GF-D8 (cell line): ENCODE measurements at regions not wholly inside any gene's neighbourhood (a gene's known extent, or its start where the extent isn't known, plus 50 kb on each side); places are given as distances from the start of the nearest gene placed in this dataset.

Source experiments
- DNase-seq: peaks from one replicate; lab custom pipeline; 2025; lab: John Stamatoyannopoulos, UW

DNA sequence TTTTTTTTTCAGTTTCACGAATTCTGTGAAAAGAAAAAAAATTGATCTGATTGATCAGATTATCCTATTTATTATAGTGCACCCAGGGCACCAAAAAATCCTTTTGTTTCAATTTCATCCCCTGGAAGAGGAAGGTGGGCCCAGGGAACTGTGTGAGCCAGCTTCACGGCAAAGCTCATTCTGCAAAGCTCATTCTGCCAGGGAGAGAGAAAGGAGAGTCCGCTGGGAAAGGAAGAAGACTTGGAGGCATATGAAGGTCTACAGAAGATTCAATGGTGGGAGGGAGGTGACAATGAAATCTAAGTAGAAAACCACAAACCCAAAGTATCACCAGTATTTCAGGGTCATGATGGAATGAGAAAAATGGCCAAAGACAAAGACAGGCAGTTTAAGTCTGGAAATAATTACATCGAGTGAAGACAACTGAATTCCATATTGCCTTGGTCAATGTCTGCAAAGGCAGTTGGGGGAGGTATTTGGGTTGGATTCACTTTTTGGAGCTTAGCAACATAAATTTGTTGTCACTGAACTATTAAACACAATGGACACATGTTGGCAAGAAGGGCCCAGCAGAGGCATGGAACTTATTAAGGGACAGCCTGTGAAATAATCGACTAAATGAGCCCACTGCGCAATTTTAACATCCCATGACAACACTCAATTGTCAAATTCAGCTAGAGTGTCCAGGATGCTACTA is 587.8 kb upstream of the MKI67 start:
- DNase-seq, result no peak

GRCh38 chr10:128714644-128715415 is 588.6 kb upstream of the MKI67 start:
- DNase-seq, result no peak

DNA sequence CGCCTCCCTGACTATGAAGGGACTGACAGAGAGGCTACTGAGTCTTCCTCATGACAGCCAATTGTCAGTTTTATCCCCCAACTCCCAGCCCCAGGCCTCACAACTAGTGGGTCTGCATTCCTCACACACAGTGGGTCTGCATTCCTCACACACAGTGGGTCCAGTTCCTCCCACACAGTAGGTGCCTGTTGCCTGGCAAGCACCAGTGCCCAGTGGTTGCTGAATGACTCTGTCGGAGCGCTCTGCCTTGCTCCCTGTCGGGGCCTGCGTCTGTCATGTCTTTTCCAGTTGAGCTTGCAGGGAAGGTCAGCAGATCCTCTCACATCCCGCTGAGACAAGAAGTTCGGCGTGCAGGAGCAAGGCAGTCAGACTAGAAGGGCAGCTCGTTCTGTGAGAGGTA is 590.0 kb upstream of the MKI67 start:
- DNase-seq, result no peak

DNA sequence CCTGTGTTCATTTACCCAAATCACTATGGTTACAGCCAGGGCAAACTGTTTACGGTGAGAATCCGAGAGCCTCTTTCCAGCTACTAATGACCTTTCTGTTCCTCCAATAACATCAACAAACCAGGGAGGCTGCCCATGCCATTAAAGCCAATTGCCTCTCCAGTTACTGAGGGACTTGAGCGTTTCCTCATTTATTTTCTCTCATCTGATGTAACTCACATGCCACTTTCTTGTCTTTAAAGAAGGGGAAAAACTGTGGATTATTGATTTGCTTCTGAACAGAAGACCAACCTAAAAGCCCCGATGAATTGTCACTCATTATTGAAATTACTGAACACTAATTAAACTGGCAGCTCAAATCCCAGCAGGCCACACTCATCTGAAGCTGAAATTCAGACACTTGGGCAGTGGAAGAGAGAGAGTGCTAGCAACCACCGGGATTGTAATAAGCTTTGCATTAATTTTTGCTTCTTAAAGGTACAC is 595.8 kb upstream of the MKI67 start:
- no peak for DNase-seq

- DNase-seq, result no peak
Measured at GRCh38 chr10:128722947-128723346, 596.7 kb upstream of the MKI67 start.

DNA sequence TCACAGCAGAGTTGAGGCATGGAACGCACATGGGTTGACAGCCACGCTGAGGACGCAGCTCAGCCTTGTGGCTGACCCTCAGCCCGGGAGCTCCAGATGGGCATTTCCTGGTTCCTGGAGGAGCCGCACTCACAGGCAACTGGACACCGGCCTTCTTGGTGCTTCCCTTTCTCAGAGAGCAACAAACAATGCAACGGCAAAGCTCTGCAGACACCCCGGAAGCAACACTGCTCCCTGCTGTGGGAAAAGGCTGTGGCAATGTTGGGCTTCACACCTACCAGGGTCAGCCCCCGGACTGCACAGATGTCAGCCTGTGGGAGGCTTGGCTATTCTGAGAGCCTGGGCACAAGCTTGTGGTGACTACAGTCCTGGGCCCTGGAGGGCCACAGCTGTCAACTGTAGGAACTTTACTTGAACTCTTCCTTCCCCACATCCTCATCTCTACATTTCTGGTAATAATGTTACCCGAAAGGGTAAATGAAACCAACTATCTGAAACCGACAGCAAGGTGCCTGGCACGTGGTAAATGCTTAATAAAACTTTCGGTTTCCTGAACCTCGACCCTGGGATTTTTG is 597.5 kb upstream of the MKI67 start:
- DNase-seq, result no peak

GRCh38 chr10:128725531-128725930 is 599.3 kb upstream of the MKI67 start:
- DNase-seq, result no peak

GRCh38 chr10:128727114-128727513 is 600.9 kb upstream of the MKI67 start:
- no peak for DNase-seq

DNA sequence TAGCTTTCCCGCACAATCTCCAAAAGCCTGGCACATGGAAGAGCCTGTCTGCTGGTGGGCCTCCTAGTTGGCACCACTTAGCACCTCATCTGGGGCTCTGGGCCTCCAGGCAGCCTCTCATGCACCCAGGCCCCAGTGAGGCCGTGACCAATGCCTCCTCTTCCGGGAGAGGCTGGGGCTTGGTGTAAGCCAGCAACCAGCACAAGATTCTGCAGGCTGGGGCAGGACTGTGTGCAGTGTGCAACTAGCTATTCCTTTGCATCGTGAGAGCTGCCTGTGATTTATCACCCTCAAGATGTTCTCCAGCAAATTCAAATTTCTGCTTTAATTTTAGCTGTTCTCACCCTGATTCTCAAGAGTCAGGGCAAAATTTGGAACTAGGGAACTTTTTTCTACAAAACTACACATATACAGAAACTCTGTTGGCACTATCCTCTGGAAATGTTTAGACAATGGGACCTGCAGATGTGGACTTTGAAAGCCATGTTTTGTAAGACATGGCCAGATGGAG is 603.7 kb upstream of the MKI67 start:
- DNase-seq, result no peak

- DNase-seq, result no peak
Measured at GRCh38 chr10:128730922-128731321, 604.7 kb upstream of the MKI67 start.

GRCh38 chr10:128734161-128734560 is 607.9 kb upstream of the MKI67 start:
- no peak for DNase-seq

- no peak for DNase-seq
Measured at GRCh38 chr10:128734734-128735133, 608.5 kb upstream of the MKI67 start.

- no peak for DNase-seq
Measured at GRCh38 chr10:128735996-128736395, 609.8 kb upstream of the MKI67 start.

GRCh38 chr10:128738386-128738915 is 612.2 kb upstream of the MKI67 start:
- no peak for DNase-seq

DNA sequence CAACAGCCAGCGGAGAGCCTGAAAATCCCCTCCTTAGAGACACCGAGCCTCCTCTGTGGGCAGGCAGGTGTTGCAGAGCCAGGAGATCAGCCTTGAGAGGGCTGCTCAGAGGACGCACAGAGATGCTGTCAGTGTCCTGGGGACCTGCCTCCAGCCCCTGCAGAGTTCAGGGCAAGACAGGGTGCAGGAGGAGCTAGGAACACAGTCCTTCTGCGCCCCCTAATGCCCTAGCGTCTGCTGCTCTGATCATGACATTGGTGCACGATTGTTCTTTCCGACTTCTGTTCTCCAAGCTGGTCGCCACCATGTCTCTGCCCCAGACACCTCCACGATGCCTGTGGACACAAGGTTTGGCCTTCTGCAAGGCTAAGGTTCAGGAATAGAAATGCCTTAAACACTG is 613.7 kb upstream of the MKI67 start:
- DNase-seq, result no peak

- DNase-seq, result no peak
Measured at GRCh38 chr10:128741180-128741579, 615.0 kb upstream of the MKI67 start.

- no peak for DNase-seq
Measured at GRCh38 chr10:128741680-128742079, 615.5 kb upstream of the MKI67 start.

DNA sequence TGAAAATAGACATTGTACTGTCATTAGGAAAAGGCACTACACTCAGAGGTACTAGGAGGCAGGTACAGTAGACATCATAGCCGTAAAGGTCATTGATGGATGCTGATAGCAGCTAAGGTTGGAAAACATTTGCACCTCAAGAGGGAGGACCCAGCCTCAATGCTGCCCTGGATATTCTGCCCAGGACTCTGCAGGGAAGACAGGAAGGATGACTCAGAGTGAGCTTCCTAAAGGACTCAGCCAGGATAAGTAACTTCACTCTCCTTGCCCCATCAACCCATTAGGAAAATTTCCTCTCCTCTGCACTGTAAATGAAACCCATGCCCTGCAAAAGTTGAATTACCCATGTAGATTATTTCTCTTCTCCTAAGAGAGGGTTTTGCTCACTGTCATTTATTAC is 617.9 kb upstream of the MKI67 start:
- no peak for DNase-seq

GRCh38 chr10:128744811-128745305 is 618.6 kb upstream of the MKI67 start:
- DNase-seq, result no peak

DNA sequence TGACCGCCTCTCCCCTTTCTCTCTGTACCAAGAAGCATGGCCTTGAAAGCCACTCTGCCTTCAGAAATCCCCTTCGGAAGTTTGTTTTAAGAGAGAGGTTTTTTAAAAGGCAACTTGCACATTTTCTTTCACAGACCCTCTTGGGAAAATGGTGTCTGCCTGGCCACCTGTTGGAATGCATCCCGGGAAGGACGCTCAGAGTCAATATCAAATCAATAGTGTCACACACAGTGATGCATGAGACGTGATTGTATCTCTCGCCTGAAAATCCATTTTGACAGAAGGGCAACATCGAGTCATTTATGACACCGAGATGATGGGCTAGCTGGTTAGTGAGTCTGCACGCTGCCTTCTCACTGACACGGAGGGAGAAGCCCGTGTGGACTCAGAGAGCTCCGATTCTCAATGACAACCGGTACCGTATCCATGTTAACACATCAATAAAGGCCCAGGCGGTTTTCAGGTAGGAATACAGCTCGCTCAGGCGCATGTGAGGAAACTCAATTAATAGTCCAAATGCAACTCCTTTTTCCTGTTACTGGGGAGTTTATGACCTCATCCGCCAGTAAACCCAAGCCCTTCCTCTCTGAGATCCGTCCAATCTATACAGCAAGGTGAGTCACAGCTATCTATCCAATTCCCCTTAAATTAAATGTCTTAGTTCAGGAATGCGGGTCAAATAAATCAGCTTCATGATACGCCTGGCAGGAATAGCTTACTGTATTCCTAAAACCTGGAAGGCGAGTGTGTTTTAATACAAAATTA is 621.5 kb upstream of the MKI67 start:
- no peak for DNase-seq

DNA sequence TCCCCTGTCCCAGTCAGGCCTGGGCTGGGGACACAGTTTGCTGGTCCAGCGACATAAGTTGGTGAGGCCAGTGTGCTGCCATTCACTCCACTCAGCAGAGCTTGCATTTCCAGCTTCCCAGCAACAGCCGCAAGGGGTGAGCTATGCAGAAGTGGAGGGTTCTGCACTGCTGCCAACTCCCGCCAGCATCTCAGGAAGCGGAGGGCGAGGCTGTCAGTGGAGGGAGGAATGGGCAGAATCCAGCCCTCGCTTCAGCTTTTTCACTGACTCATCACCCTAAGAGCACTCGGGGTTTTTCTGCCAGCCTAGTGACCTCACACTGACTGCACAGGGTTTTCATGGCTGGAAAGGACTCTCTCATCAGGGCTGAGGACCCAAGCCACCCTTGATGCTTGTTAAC is 625.1 kb upstream of the MKI67 start:
- no peak for DNase-seq

DNA sequence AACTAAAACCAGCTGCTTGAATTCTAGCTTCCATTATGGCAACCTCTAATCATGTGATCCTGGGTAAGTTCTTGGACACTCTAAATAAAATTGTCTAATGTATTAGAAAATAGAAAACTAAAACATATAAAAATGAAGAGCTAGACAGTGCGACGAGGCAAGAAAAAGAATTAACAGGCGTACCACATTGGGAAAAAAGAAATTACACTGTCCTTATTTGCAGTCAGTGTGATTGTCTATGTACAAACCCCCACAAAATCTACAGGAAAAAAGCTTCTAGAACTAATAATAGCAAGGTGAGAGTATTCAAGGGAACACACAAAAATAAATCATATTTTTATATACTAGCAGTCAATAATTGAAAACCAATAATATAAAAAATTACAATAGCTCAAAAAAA is 625.6 kb upstream of the MKI67 start:
- no peak for DNase-seq
